ENCODE measurements at regions not wholly inside any gene's neighbourhood (a gene's known extent, or its start where the extent isn't known, plus 50 kb on each side); places are given as distances from the start of the nearest gene placed in this dataset.

DNA sequence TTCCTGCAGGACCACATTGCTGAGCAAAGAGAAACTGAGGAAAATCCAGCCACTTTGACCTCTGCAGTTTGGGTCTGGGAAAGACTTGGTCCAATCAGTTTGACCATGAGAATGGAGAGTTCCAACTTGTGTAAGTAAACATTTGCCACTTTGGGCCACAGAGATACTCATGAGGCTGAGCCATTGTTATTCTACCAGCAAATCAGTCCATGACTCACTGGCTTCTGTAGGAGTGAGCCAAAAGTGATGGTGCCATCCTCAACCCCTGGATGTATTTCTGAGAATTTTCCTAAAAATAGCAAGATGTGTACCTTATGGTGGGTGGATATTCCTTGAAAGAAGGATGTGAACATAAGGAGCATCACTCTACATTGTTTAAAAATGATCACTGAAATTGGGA lies 192.9 kb upstream of the OR4E1 start:
- TF ChIP-seq, protein P1, sequence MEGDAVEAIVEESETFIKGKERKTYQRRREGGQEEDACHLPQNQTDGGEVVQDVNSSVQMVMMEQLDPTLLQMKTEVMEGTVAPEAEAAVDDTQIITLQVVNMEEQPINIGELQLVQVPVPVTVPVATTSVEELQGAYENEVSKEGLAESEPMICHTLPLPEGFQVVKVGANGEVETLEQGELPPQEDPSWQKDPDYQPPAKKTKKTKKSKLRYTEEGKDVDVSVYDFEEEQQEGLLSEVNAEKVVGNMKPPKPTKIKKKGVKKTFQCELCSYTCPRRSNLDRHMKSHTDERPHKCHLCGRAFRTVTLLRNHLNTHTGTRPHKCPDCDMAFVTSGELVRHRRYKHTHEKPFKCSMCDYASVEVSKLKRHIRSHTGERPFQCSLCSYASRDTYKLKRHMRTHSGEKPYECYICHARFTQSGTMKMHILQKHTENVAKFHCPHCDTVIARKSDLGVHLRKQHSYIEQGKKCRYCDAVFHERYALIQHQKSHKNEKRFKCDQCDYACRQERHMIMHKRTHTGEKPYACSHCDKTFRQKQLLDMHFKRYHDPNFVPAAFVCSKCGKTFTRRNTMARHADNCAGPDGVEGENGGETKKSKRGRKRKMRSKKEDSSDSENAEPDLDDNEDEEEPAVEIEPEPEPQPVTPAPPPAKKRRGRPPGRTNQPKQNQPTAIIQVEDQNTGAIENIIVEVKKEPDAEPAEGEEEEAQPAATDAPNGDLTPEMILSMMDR (IDR thresholded peaks at IDR 0.05), result no peak
- Histone ChIP-seq H3K9ac (no peak overlapping the region), H3K4me1 (no peaks in the 10 kb centered on the region), H3K36me3 (ENCODE audit: control insufficient read depth, insufficient read depth, low read length) (no peaks in the 10 kb centered on the region), H3K4me3 (ENCODE audit: low read depth, low read length) (no peak overlapping the region), H2AFZ (no peak overlapping the region), H3K4me2 (ENCODE audit: low read length) (no peak overlapping the region), H3K79me2 (no peaks in the 10 kb centered on the region), H3K9me3 (ENCODE audit: control insufficient read depth, low read length) (no peaks in the 10 kb centered on the region), H3K27me3 (ENCODE audit: control insufficient read depth, insufficient read depth, low read length) (no peaks in the 10 kb centered on the region), H3K27ac (no peak overlapping the region)

DNA sequence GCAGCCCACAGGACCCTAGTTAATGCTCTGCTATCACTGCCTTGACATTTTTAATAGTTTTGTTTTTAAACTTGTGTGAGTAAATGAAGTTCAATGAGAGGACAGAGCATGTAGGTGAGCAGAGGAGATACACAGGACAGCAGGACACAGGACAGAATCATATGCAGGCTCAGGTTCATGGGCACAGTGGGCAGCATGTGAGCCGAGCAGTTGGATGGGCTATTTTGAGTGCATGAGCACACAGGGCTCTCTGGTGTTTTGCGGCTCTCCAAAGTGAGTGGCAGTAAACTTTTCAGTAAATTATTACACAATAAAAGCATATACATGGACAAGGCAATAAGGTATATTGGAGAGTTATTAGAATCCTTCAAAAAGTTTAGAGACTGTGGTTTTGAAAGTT lies 189.7 kb upstream of the OR4E1 start:
- Histone ChIP-seq H3K79me2 (no peaks in the 10 kb centered on the region), H3K4me2 (ENCODE audit: low read length) (no peak overlapping the region), H3K9ac (no peak overlapping the region), H3K9me3 (ENCODE audit: control insufficient read depth, low read length) (no peaks in the 10 kb centered on the region), H3K4me3 (ENCODE audit: low read depth, low read length) (no peak overlapping the region), H3K36me3 (ENCODE audit: control insufficient read depth, insufficient read depth, low read length) (no peaks in the 10 kb centered on the region), H3K4me1 (no peaks in the 10 kb centered on the region), H2AFZ (no peak overlapping the region), H3K27me3 (ENCODE audit: control insufficient read depth, insufficient read depth, low read length) (no peaks in the 10 kb centered on the region), H3K27ac (no peak overlapping the region)
- TF ChIP-seq, protein P1 (IDR thresholded peaks at IDR 0.05), result no peak

DNA sequence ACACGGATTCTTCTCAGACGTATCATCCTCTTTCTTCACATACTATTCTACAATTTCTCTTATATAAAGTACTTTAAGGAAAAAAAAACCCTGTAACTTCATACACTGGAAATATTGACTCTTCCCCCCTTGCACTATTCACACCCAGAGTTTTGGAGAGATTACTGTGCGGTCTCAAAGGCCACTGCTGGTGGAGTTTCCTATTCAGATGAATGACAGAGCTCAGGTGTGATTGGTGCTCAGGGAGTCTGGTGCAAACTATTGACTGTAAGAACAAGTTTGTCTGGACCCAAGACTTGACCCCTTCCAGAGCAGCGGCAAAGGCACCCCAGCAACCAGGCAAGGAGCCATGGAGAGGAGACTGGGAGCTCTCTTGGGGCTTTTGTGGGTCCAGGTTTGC lies 187.5 kb upstream of the OR4E1 start:
- H3K9ac ChIP-seq, result no peak overlapping the region
- no peaks in the 10 kb centered on the region for H3K79me2 ChIP-seq
- no peaks in the 10 kb centered on the region for H3K4me1 ChIP-seq
- H3K9me3 ChIP-seq (ENCODE audit: control insufficient read depth, low read length), result no peaks in the 10 kb centered on the region
- H2AFZ ChIP-seq, result no peak overlapping the region
- H3K4me3 ChIP-seq (ENCODE audit: low read depth, low read length), result no peak overlapping the region
- no peak overlapping the region for H3K27ac ChIP-seq
- no peak overlapping the region for H3K4me2 ChIP-seq (ENCODE audit: low read length)
- no peaks in the 10 kb centered on the region for H3K27me3 ChIP-seq (ENCODE audit: control insufficient read depth, insufficient read depth, low read length)
- TF ChIP-seq, protein P1 (IDR thresholded peaks at IDR 0.05), result no peak
- no peaks in the 10 kb centered on the region for H3K36me3 ChIP-seq (ENCODE audit: control insufficient read depth, insufficient read depth, low read length)

DNA sequence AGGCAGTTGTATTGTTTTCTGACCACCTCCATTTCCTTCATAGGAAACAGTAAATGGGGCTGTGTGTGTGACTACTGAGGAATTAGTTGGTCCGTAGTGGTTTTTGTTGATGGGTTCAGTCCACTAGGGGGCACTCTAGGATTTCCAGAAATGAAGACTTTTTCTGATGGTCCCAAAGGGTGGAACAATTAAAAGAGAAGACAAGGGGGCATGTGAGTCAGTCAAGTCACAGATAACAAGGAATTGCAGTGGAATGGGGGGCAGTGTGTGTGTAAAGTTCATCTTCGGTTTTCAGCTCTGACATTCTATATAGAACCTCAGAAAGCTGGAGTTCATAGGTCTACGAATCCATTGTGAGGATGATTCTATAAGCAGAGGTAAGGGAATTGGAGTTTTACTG lies 186.6 kb upstream of the OR4E1 start:
- Histone ChIP-seq H2AFZ (no peak overlapping the region), H3K9me3 (ENCODE audit: control insufficient read depth, low read length) (no peaks in the 10 kb centered on the region), H3K9ac (no peak overlapping the region), H3K36me3 (ENCODE audit: control insufficient read depth, insufficient read depth, low read length) (no peaks in the 10 kb centered on the region), H3K27ac (no peak overlapping the region), H3K4me1 (no peaks in the 10 kb centered on the region), H3K4me2 (ENCODE audit: low read length) (no peak overlapping the region), H3K79me2 (no peaks in the 10 kb centered on the region), H3K27me3 (ENCODE audit: control insufficient read depth, insufficient read depth, low read length) (no peaks in the 10 kb centered on the region), H3K4me3 (ENCODE audit: low read depth, low read length) (no peak overlapping the region)
- TF ChIP-seq, protein P1 (IDR thresholded peaks at IDR 0.05), result no peak

DNA sequence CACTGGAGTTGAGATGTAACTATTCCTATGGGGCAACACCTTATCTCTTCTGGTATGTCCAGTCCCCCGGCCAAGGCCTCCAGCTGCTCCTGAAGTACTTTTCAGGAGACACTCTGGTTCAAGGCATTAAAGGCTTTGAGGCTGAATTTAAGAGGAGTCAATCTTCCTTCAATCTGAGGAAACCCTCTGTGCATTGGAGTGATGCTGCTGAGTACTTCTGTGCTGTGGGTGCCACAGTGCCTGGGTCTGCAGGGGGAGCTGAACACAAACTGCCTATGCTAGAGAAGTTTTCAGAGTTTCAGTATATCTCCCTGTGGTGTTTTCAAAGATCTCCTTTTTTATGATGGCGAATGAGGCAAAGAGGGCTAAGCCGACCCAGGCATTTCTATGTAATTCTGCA lies 179.2 kb upstream of the OR4E1 start:
- Histone ChIP-seq H3K79me2 (no peaks in the 10 kb centered on the region), H2AFZ (no peak overlapping the region), H3K9ac (no peak overlapping the region), H3K4me1 (no peaks in the 10 kb centered on the region), H3K27ac (no peak overlapping the region), H3K27me3 (ENCODE audit: control insufficient read depth, insufficient read depth, low read length) (peaks cover 4% of the 10 kb centered on the region), H3K4me3 (ENCODE audit: low read depth, low read length) (no peak overlapping the region), H3K4me2 (ENCODE audit: low read length) (no peak overlapping the region), H3K9me3 (ENCODE audit: control insufficient read depth, low read length) (no peaks in the 10 kb centered on the region), H3K36me3 (ENCODE audit: control insufficient read depth, insufficient read depth, low read length) (no peaks in the 10 kb centered on the region)
- TF ChIP-seq, protein P1 (IDR thresholded peaks at IDR 0.05), result no peak
